ENCODE measurements at regions not wholly inside any gene's neighbourhood (a gene's known extent, or its start where the extent isn't known, plus 50 kb on each side); places are given as distances from the start of the nearest gene placed in this dataset.

GRCh38 chr10:44201011-44201410 is 183.9 kb downstream of the CXCL12 start:
- no peak for TF ChIP-seq EZH2 (IDR thresholded peaks at IDR 0.05; ENCODE audit: borderline replicate concordance, low read length)
- TF ChIP-seq, protein P1, sequence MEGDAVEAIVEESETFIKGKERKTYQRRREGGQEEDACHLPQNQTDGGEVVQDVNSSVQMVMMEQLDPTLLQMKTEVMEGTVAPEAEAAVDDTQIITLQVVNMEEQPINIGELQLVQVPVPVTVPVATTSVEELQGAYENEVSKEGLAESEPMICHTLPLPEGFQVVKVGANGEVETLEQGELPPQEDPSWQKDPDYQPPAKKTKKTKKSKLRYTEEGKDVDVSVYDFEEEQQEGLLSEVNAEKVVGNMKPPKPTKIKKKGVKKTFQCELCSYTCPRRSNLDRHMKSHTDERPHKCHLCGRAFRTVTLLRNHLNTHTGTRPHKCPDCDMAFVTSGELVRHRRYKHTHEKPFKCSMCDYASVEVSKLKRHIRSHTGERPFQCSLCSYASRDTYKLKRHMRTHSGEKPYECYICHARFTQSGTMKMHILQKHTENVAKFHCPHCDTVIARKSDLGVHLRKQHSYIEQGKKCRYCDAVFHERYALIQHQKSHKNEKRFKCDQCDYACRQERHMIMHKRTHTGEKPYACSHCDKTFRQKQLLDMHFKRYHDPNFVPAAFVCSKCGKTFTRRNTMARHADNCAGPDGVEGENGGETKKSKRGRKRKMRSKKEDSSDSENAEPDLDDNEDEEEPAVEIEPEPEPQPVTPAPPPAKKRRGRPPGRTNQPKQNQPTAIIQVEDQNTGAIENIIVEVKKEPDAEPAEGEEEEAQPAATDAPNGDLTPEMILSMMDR (conservative IDR thresholded peaks at IDR 0.05 in 1 of 2, IDR thresholded peaks at IDR 0.05 in 1 of 2; ENCODE audit: extremely low read depth in 1 of 2, insufficient read depth in 1 of 2, low read depth in 1 of 2, low read length in 2 of 2), result no peak
